RCC 7860 (cell line): ENCODE measurements at regions not wholly inside any gene's neighbourhood (a gene's known extent, or its start where the extent isn't known, plus 50 kb on each side); places are given as distances from the start of the nearest gene placed in this dataset.

Source experiments
- DNase-seq: peaks from one replicate; pipeline ENCODE4 v3.0.0-alpha.2; 2015; ENCODE audit warnings: low spot score
- FAIRE-seq: peaks from 2 replicates; lab custom pipeline; 2012; peaks lifted over from hg19 to GRCh38; lab: Jason Lieb, UNC

DNA sequence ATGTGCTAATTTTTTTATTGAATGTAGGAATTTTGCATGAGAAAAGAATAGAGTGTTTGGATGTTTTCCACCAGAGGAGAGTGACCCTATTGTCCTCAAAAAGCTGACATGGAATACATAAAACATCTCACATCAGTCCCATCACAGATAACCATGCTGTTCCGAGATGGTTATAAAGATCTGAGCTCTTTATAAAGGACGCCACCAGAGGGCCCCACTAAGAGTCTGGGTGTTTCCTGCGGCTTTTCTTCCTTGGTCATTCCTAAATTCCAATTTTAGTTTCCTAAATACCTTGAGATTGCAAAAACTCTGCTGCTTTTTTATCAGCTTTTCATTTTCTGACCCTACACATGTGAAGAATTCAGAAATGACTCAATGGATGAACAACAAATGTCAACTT is 504.5 kb upstream of the FRG1 start:
- DNase-seq (no peak), FAIRE-seq (no peak)

DNA sequence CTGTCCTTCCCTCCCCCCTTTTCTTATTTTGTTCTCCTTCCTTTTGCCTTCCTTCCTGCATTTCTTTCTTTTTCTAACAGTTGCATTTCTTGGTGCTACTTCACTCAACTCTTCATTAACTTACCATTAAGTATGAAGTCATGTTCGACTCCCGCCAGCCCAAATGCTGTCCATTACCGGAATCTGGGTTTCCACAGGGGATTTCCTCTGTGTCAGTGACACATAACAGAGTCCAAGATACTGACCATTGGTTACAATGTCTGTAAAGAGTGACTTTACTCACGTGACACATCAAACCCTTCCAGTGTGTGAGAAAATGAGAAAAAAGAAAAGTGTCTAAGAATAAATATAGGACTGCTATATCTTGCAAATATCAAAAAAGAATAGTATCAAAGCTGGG is 500.0 kb upstream of the FRG1 start:
- DNase-seq = no peak
- no peak for FAIRE-seq

DNA sequence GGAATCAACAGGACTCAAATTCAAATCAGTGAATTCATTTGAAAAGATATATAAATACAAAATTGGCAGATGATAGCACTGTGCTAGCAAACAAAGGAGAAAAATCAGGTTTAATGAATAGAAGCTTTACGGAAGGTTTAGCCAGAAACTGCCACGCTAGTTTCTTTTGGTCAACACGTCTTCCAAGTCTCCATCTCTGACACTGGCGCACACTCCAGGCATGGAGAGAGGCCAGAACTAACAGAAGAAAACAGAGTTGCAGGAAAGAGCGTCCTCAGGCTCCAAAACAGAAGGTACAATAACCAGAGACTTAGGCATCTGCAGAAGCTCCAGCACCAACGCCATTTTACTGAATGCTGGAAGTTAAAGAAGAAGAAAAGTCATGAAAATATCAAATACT is 497.3 kb upstream of the FRG1 start:
- no peak for FAIRE-seq
- DNase-seq = no peak

DNA sequence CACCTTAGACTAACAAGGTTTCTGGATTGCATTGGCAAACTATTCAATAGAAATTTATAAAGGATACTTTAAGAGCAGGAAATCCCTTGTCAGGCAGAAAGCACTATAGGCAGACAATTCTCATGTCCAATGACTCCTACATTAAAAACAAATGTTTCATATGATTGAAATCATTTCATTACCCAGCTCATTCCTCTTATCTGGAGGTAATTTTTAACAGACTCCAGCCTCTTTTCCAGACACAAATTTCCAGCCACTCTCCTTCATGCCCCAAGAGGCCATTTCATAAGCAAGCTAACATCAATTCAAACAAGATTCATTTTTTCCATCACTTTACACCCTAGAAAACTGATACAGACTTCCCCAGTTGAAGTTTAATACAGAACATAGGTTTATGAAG is 495.1 kb upstream of the FRG1 start:
- no peak for FAIRE-seq

GRCh38 chr4:189463734-189464133 is 476.9 kb upstream of the FRG1 start:
- DNase-seq (no peak), FAIRE-seq (no peak)

More for the DNA sequence above, 495.1 kb upstream of the FRG1 start:
- DNase-seq = no peak

GRCh38 chr4:189494407-189494806 is 446.3 kb upstream of the FRG1 start:
- no peak for DNase-seq
- FAIRE-seq = no peak

DNA sequence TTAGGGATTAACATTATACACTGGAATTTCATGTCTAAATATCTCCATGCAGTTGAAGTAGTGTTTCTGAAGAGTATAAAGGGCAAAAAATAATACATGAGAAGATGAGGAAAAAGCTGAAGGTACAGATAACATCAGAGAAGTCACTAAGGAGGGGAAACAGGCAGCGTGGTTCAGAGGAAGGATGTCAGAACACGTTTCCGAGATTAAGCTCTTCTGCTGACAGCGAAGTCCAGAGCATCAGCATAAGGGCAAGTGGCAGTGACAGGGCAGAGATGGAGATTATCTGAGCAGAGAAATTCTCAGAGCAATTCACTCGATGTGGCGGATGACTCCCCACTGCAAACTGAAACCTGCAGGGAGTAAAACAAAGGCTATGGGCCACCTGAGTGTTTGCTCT is 443.2 kb upstream of the FRG1 start:
- FAIRE-seq = no peak
- no peak for DNase-seq

DNA sequence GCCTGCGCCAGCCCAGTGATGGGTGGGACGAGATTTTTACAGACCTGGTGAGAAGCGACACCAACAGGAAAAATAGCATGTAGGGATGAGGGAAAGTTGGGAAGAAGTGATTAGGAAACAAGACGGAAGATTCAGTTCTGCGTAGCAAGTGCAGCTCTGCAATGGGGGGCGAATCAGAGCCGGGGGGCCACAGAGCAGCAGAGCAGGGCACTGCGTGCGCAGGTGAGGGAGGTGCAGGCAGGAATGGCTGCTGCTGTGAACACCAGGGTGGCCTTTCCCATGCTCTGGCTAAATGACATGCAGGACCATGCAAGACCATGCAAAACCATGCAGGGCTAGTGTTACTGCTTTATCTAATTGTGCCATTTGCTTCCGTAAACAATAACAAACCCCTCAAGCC is 442.7 kb upstream of the FRG1 start:
- no peak for FAIRE-seq
- DNase-seq = no peak

DNA sequence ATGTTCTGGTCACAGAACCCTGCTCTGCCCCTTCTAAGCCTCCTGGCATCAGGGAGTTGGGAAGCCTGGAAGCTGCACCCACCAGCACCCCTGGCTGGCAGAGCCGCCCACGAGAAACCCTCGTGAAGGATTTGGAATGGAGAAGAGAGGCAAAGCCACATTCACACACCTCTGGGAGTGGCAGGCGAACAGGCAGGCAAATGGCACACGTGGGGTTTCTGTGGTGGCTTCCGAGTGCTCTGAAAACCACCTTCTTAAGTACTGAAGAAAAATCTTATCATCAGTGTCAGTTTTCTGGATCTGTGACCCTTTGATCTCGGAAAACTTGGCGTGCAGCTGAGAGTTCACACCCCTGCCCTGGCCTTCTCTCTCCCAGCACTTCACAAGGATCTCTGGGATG is 442.2 kb upstream of the FRG1 start:
- no peak for DNase-seq
- FAIRE-seq = no peak

DNA sequence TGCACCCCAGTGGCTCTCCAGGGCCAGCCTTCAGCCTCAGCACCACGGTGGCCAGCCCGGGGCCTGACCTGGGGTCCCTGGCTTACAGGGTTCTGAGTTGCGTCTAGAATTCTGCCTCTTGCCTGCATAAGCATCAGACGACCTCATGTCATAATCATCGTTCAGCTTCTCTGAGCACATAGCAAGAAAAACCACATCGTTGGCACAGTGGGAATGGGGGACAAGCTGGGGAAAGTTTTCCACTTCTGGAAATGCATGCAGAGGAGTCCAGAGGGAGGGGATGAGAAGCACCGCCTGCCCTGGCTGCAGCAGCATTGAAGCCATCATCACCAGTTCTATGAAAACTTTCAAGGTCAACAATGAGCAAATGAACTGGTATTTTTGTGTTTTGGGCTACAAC is 441.0 kb upstream of the FRG1 start:
- DNase-seq (no peak), FAIRE-seq (no peak)

DNA sequence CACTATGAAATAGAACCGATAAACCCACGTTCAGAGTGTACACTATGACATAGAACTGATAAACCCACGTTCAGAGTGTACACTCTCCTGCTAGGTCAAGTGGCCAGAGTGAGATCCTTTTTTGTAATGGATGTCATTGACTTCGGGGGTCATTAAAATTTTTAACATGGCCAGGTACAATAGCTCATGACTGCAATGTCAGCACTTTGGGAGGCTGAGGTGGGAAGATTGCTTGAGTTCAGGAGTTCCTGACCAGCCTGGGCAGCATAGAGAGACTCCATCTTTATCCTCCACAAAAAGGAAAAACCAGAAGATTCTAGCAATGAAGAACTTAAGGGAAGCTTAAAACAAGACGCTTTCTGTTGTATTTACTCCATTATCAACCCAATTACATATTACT is 439.7 kb upstream of the FRG1 start:
- DNase-seq (no peak), FAIRE-seq (no peak)

- DNase-seq (no peak), FAIRE-seq (no peak)
Observed at GRCh38 chr4:189502841-189503435, 437.7 kb upstream of the FRG1 start.

GRCh38 chr4:189504220-189504619 is 436.5 kb upstream of the FRG1 start:
- DNase-seq = no peak
- no peak for FAIRE-seq

GRCh38 chr4:189505380-189505779 is 435.3 kb upstream of the FRG1 start:
- FAIRE-seq (no peak), DNase-seq (no peak)

GRCh38 chr4:189506080-189506479 is 434.6 kb upstream of the FRG1 start:
- FAIRE-seq (no peak), DNase-seq (no peak)

DNA sequence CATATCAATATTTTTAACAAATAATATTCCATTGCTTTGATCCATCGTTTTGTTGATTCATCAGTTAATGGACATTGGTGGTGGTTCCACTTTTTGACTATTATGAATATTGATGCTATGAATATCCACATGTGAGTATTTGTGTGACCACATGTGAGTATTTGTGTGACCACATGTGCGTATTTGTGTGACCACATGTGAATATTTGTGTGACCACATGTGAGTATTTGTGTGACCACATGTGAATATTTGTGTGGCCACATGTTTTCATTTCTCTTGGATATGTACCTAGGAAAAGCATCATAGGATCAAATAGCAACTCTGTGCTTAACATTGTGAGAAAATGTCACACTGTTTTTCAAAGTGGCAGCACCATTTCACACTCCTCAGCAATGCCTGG is 433.6 kb upstream of the FRG1 start:
- DNase-seq (no peak), FAIRE-seq (no peak)

- FAIRE-seq (no peak), DNase-seq (no peak)
Observed at GRCh38 chr4:189510601-189511000, 430.1 kb upstream of the FRG1 start.

- FAIRE-seq = no peak
Observed at GRCh38 chr4:189511581-189511980, 429.1 kb upstream of the FRG1 start.

GRCh38 chr4:189513421-189513820 is 427.3 kb upstream of the FRG1 start:
- FAIRE-seq (no peak), DNase-seq (no peak)

More at GRCh38 chr4:189511581-189511980, 429.1 kb upstream of the FRG1 start:
- no peak for DNase-seq

- DNase-seq (no peak), FAIRE-seq (no peak)
Observed at GRCh38 chr4:189514209-189514608, 426.5 kb upstream of the FRG1 start.

DNA sequence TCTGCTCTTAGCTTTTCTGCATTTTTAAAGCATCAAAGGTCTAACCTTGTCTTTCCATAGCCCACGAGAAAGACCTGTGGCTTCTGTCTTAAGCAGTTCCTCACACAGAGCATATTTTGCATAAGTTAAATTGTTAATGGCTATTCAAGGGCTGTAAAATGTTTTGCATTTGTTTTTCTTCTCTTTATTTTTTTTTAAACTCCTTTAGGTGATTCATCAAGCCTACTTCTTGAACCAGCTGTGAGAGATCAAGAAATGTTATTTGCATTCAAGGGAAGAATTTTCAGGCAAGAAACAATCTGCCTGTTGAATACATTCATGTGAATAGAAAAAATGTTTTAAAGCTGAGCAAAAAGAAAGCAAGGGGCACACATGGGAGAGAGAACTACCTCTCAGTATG is 423.8 kb upstream of the FRG1 start:
- DNase-seq (no peak), FAIRE-seq (no peak)

- FAIRE-seq = no peak
Observed at GRCh38 chr4:189519186-189519585, 421.5 kb upstream of the FRG1 start.

DNA sequence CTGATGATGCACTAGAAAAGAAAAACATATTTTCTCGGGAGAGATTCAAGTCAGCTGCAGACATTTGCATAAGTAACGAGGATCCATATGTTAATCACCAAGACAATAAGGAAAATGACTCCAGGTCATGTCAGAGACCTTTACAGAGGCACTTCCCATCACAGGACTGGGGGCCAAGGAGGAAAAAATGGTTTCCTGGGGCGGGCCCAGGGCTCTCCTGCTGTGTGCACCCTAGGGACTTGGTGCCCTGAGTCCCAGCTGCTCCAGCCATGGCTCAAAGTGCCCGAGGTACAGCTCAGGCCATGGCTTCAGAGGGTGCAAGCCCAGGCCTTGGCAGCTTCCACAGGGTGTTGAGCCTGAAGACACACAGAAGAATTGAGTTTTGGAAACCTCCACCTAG is 415.4 kb upstream of the FRG1 start:
- DNase-seq (no peak), FAIRE-seq (no peak)

More at GRCh38 chr4:189519186-189519585, 421.5 kb upstream of the FRG1 start:
- no peak for DNase-seq
